SK-N-SH treated with all-trans-retinoic acid at 6 μM for 48 hours (cell line): ENCODE measurements at regions not wholly inside any gene's neighbourhood (a gene's known extent, or its start where the extent isn't known, plus 50 kb on each side); places are given as distances from the start of the nearest gene placed in this dataset.

Experiments
- ARNTL ChIP-seq: fragments of 450-650 bp; formaldehyde crosslinking; IDR thresholded peaks from 2 replicates; pipeline ENCODE4 v1.5.0; 2020; ENCODE audit warnings: low read depth, mild to moderate bottlenecking, moderate library complexity, borderline replicate concordance
- BACH2 ChIP-seq: fragments of 250-450 bp; sonication (Bioruptor Pico); IDR thresholded peaks from 2 replicates; pipeline ENCODE4 v1.9.0; 2021; ENCODE audit warnings: mild to moderate bottlenecking, borderline replicate concordance
- CSDC2 ChIP-seq: fragments of 250-450 bp; sonication (Bioruptor Pico); IDR thresholded peaks from 2 replicates; pipeline ENCODE4 v1.5.0; 2020; ENCODE audit warnings: mild to moderate bottlenecking, moderate library complexity
- CSRNP3 ChIP-seq: fragments of 250-450 bp; sonication (Bioruptor Pico); IDR thresholded peaks from 2 replicates; pipeline ENCODE4 v1.5.1; 2021; ENCODE audit warnings: mild to moderate bottlenecking, moderate library complexity
- ESRRG ChIP-seq: fragments of 250-450 bp; sonication (Bioruptor Pico); IDR thresholded peaks from 2 replicates; pipeline ENCODE4 v1.6.1; 2021; ENCODE audit warnings: mild to moderate bottlenecking
- GLIS3 ChIP-seq: fragments of 250-450 bp; sonication (Bioruptor Pico); IDR thresholded peaks from 2 replicates; pipeline ENCODE4 v1.5.0; 2020; ENCODE audit warnings: mild to moderate bottlenecking, moderate library complexity
- ISL1 ChIP-seq: fragments of 250-450 bp; sonication (Bioruptor Pico); IDR thresholded peaks from 2 replicates; pipeline ENCODE4 v2.1.2; 2022; ENCODE audit warnings: mild to moderate bottlenecking, moderate library complexity
- TSHZ2 ChIP-seq: fragments of 250-450 bp; sonication (Bioruptor Pico); IDR thresholded peaks from 2 replicates; pipeline ENCODE4 v1.5.0; 2020; ENCODE audit warnings: mild to moderate bottlenecking, moderate library complexity
- ZNF70 ChIP-seq: fragments of 450-650 bp; formaldehyde crosslinking; IDR thresholded peaks from 2 replicates; pipeline ENCODE4 v1.5.0; 2020; ENCODE audit warnings: mild to moderate bottlenecking, moderate library complexity
- TF ChIP-seq, protein P1 (sequence below): fragments of 250-450 bp; sonication (Bioruptor Pico); IDR thresholded peaks from 2 replicates; pipeline ENCODE4 v1.8.0; 2020; ENCODE audit warnings: mild to moderate bottlenecking, moderate library complexity, borderline replicate concordance
- TF ChIP-seq, protein P2 (sequence below): fragments of 250-450 bp; sonication (Bioruptor Pico); IDR thresholded peaks from 2 replicates; pipeline ENCODE4 v1.8.0; 2021; ENCODE audit warnings: low read depth, mild to moderate bottlenecking, moderate library complexity, borderline replicate concordance

- TF ChIP-seq BACH2 (CRISPR knock-in tag) (no peak), TSHZ2 (CRISPR knock-in tag) (no peak), CSRNP3 (no peak), ISL1 (CRISPR knock-in tag) (no peak), CSDC2 (no peak), ARNTL (CRISPR knock-in tag) (no peak), GLIS3 (CRISPR knock-in tag) (no peak), ZNF70 (CRISPR knock-in tag) (no peak), ESRRG (no peak)
- TF ChIP-seq, protein P1, sequence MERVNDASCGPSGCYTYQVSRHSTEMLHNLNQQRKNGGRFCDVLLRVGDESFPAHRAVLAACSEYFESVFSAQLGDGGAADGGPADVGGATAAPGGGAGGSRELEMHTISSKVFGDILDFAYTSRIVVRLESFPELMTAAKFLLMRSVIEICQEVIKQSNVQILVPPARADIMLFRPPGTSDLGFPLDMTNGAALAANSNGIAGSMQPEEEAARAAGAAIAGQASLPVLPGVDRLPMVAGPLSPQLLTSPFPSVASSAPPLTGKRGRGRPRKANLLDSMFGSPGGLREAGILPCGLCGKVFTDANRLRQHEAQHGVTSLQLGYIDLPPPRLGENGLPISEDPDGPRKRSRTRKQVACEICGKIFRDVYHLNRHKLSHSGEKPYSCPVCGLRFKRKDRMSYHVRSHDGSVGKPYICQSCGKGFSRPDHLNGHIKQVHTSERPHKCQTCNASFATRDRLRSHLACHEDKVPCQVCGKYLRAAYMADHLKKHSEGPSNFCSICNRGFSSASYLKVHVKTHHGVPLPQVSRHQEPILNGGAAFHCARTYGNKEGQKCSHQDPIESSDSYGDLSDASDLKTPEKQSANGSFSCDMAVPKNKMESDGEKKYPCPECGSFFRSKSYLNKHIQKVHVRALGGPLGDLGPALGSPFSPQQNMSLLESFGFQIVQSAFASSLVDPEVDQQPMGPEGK (CRISPR knock-in tag): no peak
- TF ChIP-seq, protein P2, sequence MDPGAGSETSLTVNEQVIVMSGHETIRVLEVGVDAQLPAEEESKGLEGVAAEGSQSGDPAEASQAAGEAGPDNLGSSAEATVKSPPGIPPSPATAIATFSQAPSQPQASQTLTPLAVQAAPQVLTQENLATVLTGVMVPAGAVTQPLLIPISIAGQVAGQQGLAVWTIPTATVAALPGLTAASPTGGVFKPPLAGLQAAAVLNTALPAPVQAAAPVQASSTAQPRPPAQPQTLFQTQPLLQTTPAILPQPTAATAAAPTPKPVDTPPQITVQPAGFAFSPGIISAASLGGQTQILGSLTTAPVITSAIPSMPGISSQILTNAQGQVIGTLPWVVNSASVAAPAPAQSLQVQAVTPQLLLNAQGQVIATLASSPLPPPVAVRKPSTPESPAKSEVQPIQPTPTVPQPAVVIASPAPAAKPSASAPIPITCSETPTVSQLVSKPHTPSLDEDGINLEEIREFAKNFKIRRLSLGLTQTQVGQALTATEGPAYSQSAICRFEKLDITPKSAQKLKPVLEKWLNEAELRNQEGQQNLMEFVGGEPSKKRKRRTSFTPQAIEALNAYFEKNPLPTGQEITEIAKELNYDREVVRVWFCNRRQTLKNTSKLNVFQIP (CRISPR knock-in tag): no peak
Observed at GRCh38 chr6:147132889-147133288, 71.3 kb upstream of the STXBP5 start.
